BLaER1 treated with 17β-estradiol and CSF1 and Interleukin-3, amounts not matched to agents 10 nM and 100 nM (cell line): ENCODE measurements at regions not wholly inside any gene's neighbourhood (a gene's known extent, or its start where the extent isn't known, plus 50 kb on each side); places are given as distances from the start of the nearest gene placed in this dataset.

Experiments
- H3K27ac ChIP-seq, 11 experiments: shearing (Covaris generic); formaldehyde crosslinking; 2 replicates each; pipeline ENCODE4 v1.8.1; 2022
- H3K27me3 ChIP-seq, 11 experiments: shearing (Covaris generic); formaldehyde crosslinking; 2 replicates each; pipeline ENCODE4 v1.8.1; 2022
- H3K36me3 ChIP-seq, 11 experiments: shearing (Covaris generic); formaldehyde crosslinking; 2 replicates each; pipeline ENCODE4 v1.8.1; 2022
- H3K4me1 ChIP-seq, 10 experiments: shearing (Covaris generic); formaldehyde crosslinking; 2 replicates each; pipeline ENCODE4 v1.8.1; 2022
- H3K4me2 ChIP-seq, 11 experiments: shearing (Covaris generic); formaldehyde crosslinking; 2 replicates each; pipeline ENCODE4 v1.8.1; 2022
- H3K4me3 ChIP-seq, 10 experiments: shearing (Covaris generic); formaldehyde crosslinking; 2 replicates each; pipeline ENCODE4 v1.8.1; 2022
- H3K9ac ChIP-seq, 11 experiments: shearing (Covaris generic); formaldehyde crosslinking; 2 replicates each; pipeline ENCODE4 v1.8.1; 2022
- H3K9me3 ChIP-seq, 11 experiments: shearing (Covaris generic); formaldehyde crosslinking; replicated peaks in 1 of 11; 2 replicates each; pipeline ENCODE4 v1.8.1; 2022
- H4K20me1 ChIP-seq, 11 experiments: shearing (Covaris generic); formaldehyde crosslinking; 2 replicates each; pipeline ENCODE4 v1.8.1; 2022
- Cebpa-rat ChIP-seq, 11 experiments: shearing (Covaris generic); IDR thresholded peaks; 2 replicates each; pipeline ENCODE4 v1.8.1; 2022

DNA sequence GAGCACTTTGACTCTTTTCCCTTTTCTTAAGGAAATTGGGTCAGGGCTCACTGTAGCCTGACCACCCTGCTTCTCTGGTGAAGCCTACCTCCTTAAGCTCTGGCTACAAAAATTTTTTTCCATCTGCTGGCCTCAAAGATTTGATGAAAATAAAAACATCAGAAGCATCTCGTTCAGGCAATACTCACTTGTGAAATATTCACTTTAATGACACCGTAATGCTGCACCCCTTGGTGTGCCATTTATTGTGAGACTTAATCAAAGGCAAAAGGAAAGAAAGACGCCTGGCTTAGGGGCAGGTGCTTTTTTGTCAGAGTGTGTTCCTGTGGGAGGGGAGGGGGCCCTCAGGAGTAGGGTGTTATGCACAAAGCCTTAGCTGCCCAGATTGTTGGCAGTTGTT, 155.0 kb upstream of the TMPO start:
- TF ChIP-seq Cebpa-rat (IDR thresholded peaks at IDR 0.05): no peak
- H3K4me2 ChIP-seq: no peak overlapping the region
- H3K9me3 ChIP-seq: no peaks in the 10 kb centered on the region
- H3K36me3 ChIP-seq: peaks cover 0 to 16% (median 0%) of the 10 kb centered on the region in 11 experiments; a peak in 3 of 22 replicates
- H3K27me3 ChIP-seq: no peaks in the 10 kb centered on the region
- no peak overlapping the region for H3K4me3 ChIP-seq
- H3K9ac ChIP-seq: no peak overlapping the region
- peaks cover 0 to 6% (median 0%) of the 10 kb centered on the region in 10 experiments; a peak in 4 of 20 replicates for H3K4me1 ChIP-seq
- no peak overlapping the region for H3K27ac ChIP-seq
- no peaks in the 10 kb centered on the region for H4K20me1 ChIP-seq

DNA sequence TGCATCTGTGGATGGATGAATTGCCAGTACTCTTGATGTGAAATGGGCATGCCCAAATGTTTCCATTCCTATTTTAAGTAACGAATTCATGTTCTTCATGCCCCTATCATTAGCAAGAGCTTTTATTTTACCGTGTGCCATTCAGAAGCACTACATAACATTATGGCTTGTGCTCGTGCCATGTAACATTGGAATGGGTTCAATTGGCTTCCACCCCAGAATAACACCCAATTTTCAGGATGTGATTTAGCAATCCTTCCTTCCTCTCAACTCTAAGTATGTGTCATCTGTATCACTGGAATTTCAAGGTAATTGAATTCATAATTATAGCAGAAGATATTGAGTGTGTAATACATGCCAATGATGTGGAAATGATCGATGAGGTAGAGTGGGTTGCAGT, 145.8 kb upstream of the TMPO start:
- H3K27me3 ChIP-seq: no peaks in the 10 kb centered on the region
- TF ChIP-seq Cebpa-rat (IDR thresholded peaks at IDR 0.05): no peak
- no peak overlapping the region for H3K27ac ChIP-seq
- H3K9me3 ChIP-seq: peaks cover 9 to 23% (median 20%) of the 10 kb centered on the region in 11 experiments; a peak in 18 of 22 replicates
- H3K4me2 ChIP-seq: peak overlapping the region in 6 of 11 experiments; percentile 8 to 42 (median 24); a peak in 8 of 22 replicates
- no peak overlapping the region for H3K9ac ChIP-seq
- no peak overlapping the region for H3K4me3 ChIP-seq
- 0 out of 22 replicates have a peak, but pooled peaks cover 0 to 3% (median 0%) of the 10 kb centered on the region in 11 experiments for H4K20me1 ChIP-seq
- peaks cover 39 to 52% (median 47%) of the 10 kb centered on the region in 10 experiments for H3K4me1 ChIP-seq
- H3K36me3 ChIP-seq: peaks cover 0 to 34% (median 0%) of the 10 kb centered on the region in 11 experiments; a peak in 3 of 22 replicates

DNA sequence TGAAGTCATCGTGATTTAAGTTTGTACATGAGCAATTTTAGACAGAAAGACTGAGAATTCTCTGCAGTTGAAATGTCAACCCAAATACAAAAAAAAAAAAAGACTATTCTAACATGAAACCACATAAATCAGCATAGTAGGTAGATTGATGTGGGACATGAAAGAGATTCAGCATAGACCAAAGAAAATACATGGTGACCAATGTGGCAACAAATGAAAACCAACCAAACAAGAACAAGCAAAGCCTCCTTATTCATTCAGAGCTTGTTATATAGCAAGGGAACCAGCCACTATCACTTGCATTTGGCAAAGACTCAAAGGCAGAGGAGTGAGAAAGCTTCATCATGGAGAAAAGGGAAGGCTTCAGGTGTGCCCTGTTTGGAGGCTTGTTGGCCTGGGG, 144.4 kb upstream of the TMPO start:
- Histone ChIP-seq H3K9me3 (peaks cover 9 to 23% (median 20%) of the 10 kb centered on the region in 11 experiments; a peak in 18 of 22 replicates), H3K4me1 (peaks cover 39 to 66% (median 57%) of the 10 kb centered on the region in 10 experiments), H3K4me2 (peak overlapping the region; percentile 50 to 80 (median 67)), H3K27ac (peak overlapping the region in 1 of 11 experiments; percentile 2; a peak in 2 of 22 replicates), H3K36me3 (peaks cover 0 to 20% (median 0%) of the 10 kb centered on the region in 11 experiments; a peak in 3 of 22 replicates), H3K9ac (no peak overlapping the region), H4K20me1 (peaks cover 0 to 3% (median 0%) of the 10 kb centered on the region in 11 experiments; a peak in 1 of 22 replicates), H3K4me3 (0 out of 20 replicates have a peak overlapping the region, but pooled peaks of 3 of the 10 experiments have one; percentile 7 to 8 (median 8)), H3K27me3 (no peaks in the 10 kb centered on the region)
- no peak for TF ChIP-seq Cebpa-rat (IDR thresholded peaks at IDR 0.05)

DNA sequence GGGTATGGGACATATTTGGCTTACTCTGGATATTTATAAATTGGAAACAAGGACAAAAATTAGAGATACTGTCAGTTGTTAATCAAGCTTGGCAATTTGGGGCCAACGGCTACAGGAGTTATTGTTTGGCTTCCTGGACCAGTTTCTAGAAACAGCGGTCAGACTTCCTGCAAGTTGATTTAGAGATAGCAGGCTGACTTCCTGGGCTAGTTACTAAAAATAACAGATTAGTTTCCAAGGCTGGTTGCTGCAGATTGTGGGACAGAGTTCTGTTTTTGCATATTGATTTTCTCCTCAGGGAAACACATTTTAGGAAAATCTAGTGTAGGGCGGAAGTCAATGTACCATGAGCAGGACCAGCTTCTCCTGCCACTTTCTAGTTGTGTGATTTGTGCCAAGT, 144.0 kb upstream of the TMPO start:
- peaks cover 0 to 3% (median 0%) of the 10 kb centered on the region in 11 experiments; a peak in 1 of 22 replicates for H4K20me1 ChIP-seq
- no peak for TF ChIP-seq Cebpa-rat (IDR thresholded peaks at IDR 0.05)
- peaks cover 39 to 67% (median 59%) of the 10 kb centered on the region in 10 experiments for H3K4me1 ChIP-seq
- peak overlapping the region in 1 of 11 experiments; percentile 2; a peak in 2 of 22 replicates for H3K27ac ChIP-seq
- H3K4me2 ChIP-seq: peak overlapping the region; percentile 50 to 80 (median 67)
- no peaks in the 10 kb centered on the region for H3K27me3 ChIP-seq
- no peak overlapping the region for H3K9ac ChIP-seq
- H3K36me3 ChIP-seq: peaks cover 0 to 16% (median 0%) of the 10 kb centered on the region in 11 experiments; a peak in 2 of 22 replicates
- H3K4me3 ChIP-seq: 0 out of 20 replicates have a peak overlapping the region, but pooled peaks of 4 of the 10 experiments have one; percentile 7 to 8 (median 8)
- peaks cover 9 to 23% (median 20%) of the 10 kb centered on the region in 11 experiments; a peak in 18 of 22 replicates for H3K9me3 ChIP-seq

DNA sequence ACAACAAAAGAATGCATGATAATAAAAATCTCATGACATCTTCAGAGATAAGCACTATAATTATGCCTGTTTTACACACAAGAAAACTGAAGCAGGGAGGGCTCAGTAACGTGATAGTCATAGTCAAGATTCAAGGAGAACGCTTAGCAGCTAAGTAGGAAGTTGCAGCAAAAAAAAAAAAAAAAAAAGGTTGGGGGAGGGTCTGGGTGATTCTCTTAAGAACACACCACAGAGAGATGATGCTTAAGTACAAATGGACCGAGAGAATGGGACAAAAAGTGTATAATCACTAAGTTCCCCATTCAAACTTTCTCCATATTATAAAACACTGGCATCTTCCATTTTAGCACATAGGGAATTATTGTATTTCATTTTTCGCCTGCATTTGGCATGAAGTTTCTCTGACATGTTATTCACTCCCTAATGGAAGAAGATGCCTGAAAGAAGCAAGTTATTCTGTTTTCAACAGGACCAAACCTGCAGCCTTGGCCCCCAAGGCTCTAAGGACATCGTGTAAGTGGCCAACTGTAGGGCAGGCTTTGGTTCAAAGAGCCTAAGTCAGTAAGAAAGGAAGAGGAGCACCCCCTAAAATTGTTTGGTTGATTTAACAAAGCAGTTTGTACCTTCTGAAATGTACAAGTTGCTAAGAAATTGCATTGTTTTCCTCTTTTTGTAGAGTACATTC, 142.9 kb upstream of the TMPO start:
- no peak overlapping the region for H3K4me3 ChIP-seq
- H3K4me1 ChIP-seq: peaks cover 39 to 69% (median 60%) of the 10 kb centered on the region in 10 experiments
- H3K27ac ChIP-seq: no peak overlapping the region
- H4K20me1 ChIP-seq: peaks cover 0 to 3% (median 0%) of the 10 kb centered on the region in 11 experiments; a peak in 1 of 22 replicates
- H3K9me3 ChIP-seq: peaks cover 9 to 23% (median 20%) of the 10 kb centered on the region in 11 experiments; a peak in 18 of 22 replicates
- no peaks in the 10 kb centered on the region for H3K27me3 ChIP-seq
- H3K9ac ChIP-seq: no peak overlapping the region
- TF ChIP-seq Cebpa-rat (IDR thresholded peaks at IDR 0.05): no peak
- H3K4me2 ChIP-seq: peak overlapping the region in 9 of 11 experiments; percentile 50 to 80 (median 67); a peak in 13 of 22 replicates
- peaks cover 0 to 14% (median 0%) of the 10 kb centered on the region in 11 experiments; a peak in 2 of 22 replicates for H3K36me3 ChIP-seq

DNA sequence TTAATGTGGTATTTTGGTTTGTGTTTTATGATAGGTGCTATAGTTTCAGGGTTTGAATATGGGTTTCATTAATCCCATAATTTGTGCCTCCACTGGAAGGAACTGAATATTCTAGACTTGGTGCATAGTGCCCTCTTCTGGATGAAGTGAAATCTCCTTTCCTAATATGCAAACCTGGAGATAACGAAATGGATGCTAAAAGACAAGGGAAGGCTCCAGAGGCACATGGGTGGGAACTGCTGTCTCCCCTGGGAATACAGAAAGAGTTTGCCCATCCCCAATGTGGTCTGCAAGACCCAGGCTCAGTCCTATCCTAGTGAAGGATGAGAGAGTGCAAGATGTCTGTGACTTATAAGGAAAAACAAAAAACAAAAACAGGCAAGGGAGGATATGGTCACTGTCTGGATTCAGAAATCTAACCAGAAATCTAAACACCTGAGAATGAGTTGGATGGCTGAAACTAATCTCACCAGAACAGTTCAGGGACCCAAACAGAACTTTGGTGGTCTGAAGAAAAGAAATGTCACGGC, 142.3 kb upstream of the TMPO start:
- Histone ChIP-seq H3K27me3 (no peaks in the 10 kb centered on the region), H3K9me3 (peaks cover 9 to 23% (median 20%) of the 10 kb centered on the region in 11 experiments; a peak in 18 of 22 replicates), H3K9ac (peak overlapping the region in 2 of 11 experiments; percentile 19 to 53; a peak in 4 of 22 replicates), H3K27ac (peak overlapping the region in 4 of 11 experiments; percentile 34 to 60 (median 48); a peak in 7 of 22 replicates), H3K4me3 (no peak overlapping the region), H4K20me1 (peaks cover 0 to 3% (median 0%) of the 10 kb centered on the region in 11 experiments; a peak in 1 of 22 replicates), H3K4me2 (peak overlapping the region in 8 of 11 experiments; percentile 27 to 80 (median 66); a peak in 15 of 22 replicates), H3K36me3 (peaks cover 0 to 12% (median 0%) of the 10 kb centered on the region in 11 experiments; a peak in 2 of 22 replicates), H3K4me1 (peaks cover 39 to 69% (median 60%) of the 10 kb centered on the region in 10 experiments)
- TF ChIP-seq Cebpa-rat (IDR thresholded peaks at IDR 0.05): no peak

DNA sequence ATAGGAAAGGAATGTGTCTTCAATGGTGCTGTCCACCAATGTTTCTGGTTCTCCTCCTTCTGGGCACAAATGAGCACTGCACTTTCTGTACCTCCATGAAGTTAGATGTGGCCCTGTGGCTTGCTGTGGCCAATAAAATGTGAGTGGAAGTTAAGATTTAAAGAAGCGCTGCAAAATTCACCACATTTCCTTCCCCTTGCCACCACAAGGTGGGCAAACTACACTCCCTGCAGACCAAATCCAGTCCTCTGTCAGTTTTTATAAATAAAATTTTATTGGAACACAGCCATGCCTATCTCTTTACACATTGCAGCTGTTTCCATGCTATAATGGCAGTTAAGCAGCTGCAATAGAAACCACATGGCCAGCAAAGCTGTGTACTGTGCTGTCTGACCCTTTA, 141.4 kb upstream of the TMPO start:
- Histone ChIP-seq H3K27me3 (no peaks in the 10 kb centered on the region), H3K9me3 (peaks cover 9 to 23% (median 20%) of the 10 kb centered on the region in 11 experiments; a peak in 18 of 22 replicates), H4K20me1 (peaks cover 0 to 3% (median 0%) of the 10 kb centered on the region in 11 experiments; a peak in 1 of 22 replicates), H3K4me2 (peak overlapping the region in 10 of 11 experiments; percentile 12 to 80 (median 62); a peak in 18 of 22 replicates), H3K4me3 (no peak overlapping the region), H3K27ac (peak overlapping the region in 5 of 11 experiments; percentile 11 to 63 (median 60); a peak in 8 of 22 replicates), H3K36me3 (peaks cover 0 to 4% (median 0%) of the 10 kb centered on the region in 11 experiments; a peak in 2 of 22 replicates), H3K9ac (no peak overlapping the region), H3K4me1 (peaks cover 39 to 69% (median 60%) of the 10 kb centered on the region in 10 experiments)
- peak in 3 of 11 experiments; percentile 14 to 44 (median 28); a peak in 2 of 22 replicates for TF ChIP-seq Cebpa-rat (IDR thresholded peaks at IDR 0.05)

DNA sequence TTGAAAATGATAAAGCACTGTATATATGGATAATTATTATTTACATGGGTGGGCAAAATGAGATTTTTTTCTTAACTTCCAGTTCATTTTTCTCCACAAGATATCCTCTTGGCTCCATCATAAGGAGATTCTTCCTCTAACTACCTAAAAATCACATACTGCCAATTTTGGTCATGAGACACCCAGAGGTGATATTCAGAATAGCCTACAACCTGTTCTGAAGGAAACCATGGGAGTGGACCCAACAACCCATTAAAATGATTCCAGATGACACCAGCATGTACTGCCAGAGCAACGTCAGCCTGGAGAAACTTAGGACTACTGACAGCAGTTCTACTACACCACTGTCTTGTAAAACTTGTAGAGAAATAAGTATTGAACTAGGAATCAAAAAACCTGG, 136.3 kb upstream of the TMPO start:
- TF ChIP-seq Cebpa-rat (IDR thresholded peaks at IDR 0.05): no peak
- Histone ChIP-seq H3K9me3 (peaks cover 0 to 4% (median 0%) of the 10 kb centered on the region in 11 experiments; a peak in 2 of 22 replicates), H3K4me1 (peaks cover 2 to 31% (median 16%) of the 10 kb centered on the region in 10 experiments; a peak in 18 of 20 replicates)

More for the DNA sequence above, 136.3 kb upstream of the TMPO start:
- Histone ChIP-seq H3K27me3 (no peaks in the 10 kb centered on the region), H4K20me1 (peaks cover 0 to 5% (median 0%) of the 10 kb centered on the region in 11 experiments; a peak in 1 of 22 replicates), H3K4me3 (no peak overlapping the region), H3K27ac (no peak overlapping the region), H3K9ac (no peak overlapping the region), H3K4me2 (no peak overlapping the region), H3K36me3 (peaks cover 0 to 4% (median 0%) of the 10 kb centered on the region in 11 experiments; a peak in 2 of 22 replicates)
